Lower leg skin (tissue), 3 donors: ENCODE measurements at regions not wholly inside any gene's neighbourhood (a gene's known extent, or its start where the extent isn't known, plus 50 kb on each side); places are given as distances from the start of the nearest gene placed in this dataset.

ENCODE experiments used
- CTCF ChIP-seq, 3 donors: fragments of 450-650 bp; IDR thresholded peaks; one replicate each; pipeline ENCODE4 v1.5.1; 2016; ENCODE audit warnings: antibody characterized with exemption in 3 of 3, mild to moderate bottlenecking in 3 of 3, moderate library complexity in 2 of 3
- POLR2A ChIP-seq, 2 donors: fragments of 450-650 bp; IDR thresholded peaks; one replicate each; pipeline ENCODE4 v1.6.1; 2016 to 2017; ENCODE audit warnings: antibody characterized with exemption in 2 of 2, mild to moderate bottlenecking in 1 of 2, moderate library complexity in 1 of 2

GRCh38 chr12:83472350-83472749 lies 785.6 kb downstream of the TMTC2 start:
- TF ChIP-seq POLR2A (IDR thresholded peaks at IDR 0.05): no peak
- no peak for TF ChIP-seq CTCF (IDR thresholded peaks at IDR 0.05)
